Cardiac septum (tissue), 1 donor: ENCODE measurements at regions not wholly inside any gene's neighbourhood (a gene's known extent, or its start where the extent isn't known, plus 50 kb on each side); places are given as distances from the start of the nearest gene placed in this dataset.

ENCODE experiments used
- DNase-seq: peaks from one replicate; pipeline ENCODE4 v3.0.0-alpha.2; 2020; ENCODE audit warnings: low spot score
- intact Hi-C: fragments of 100-400 bp; cut with DNase I; formaldehyde crosslinking; loops from one replicate; pipeline ENCODE4 v1.14.0; 2022
- donor health status: DM: no; HTN: no; CAD: no.

DNA sequence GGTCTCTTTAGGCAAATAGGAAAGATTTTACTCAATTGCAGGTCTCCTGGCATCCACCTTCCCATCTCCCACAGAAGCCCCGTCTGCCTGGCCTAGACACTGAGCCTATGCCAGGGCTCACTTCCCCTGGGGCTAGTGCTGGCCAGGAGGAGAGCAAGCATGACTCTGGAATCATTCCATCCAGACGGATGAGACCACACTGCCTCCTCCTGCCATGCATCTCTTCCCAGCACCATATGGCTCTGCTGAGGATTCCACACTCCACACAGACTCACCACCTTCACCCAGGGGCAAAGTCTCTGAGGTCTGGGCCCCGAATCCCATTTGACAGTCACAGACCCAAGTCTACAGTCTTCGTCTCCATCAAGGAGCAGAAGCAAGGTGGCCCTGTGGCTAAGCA, 346.5 kb downstream of the C16orf95 start:
- intact Hi-C loops = no loop called here
- no peak for DNase-seq

DNA sequence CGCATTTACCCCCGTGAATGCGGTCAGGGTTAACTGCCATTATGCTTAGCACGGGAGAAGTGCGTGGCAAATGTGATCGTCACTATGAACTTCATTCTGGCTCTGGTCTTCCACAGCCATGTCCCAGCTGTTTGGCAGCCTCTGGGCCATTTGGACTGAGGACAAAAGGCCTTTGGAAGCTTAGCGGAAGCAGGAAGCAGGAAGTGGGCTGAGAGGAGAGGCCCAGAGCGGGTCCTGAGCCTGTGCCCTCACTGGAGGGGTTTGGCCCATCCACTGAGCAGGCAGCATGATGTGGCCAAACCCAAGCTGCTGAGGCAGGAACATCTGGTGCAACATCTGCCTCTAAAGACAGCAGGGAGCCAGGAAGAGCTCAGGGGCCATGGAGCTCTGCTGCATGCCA, 345.9 kb downstream of the C16orf95 start:
- DNase-seq = no peak
- intact Hi-C loops = no loop called here

DNA sequence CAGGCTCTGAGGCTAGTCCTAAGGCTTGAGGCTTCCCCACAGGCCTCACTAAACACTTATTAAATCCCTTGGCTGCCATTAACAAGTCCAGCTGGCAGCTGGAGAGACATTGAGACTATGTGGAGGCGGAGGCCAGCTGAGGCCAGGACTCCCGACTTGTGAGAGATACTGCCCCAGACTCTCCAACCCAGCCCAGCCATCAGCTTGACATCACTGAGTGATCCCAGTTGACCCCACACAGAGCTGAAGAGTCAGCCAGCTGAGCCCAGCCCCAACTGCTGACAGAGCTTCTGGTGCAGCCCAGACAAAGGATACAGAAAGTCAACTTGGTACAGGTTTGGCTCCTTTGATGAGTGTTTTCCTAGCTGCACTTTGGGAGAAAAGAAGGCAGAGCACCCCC, 343.1 kb downstream of the C16orf95 start:
- DNase-seq = no peak
- intact Hi-C loops = no loop called here

- intact Hi-C loops = no loop called here
- DNase-seq = no peak
Measured at GRCh38 chr16:86975445-86975844, 341.7 kb downstream of the C16orf95 start.

DNA sequence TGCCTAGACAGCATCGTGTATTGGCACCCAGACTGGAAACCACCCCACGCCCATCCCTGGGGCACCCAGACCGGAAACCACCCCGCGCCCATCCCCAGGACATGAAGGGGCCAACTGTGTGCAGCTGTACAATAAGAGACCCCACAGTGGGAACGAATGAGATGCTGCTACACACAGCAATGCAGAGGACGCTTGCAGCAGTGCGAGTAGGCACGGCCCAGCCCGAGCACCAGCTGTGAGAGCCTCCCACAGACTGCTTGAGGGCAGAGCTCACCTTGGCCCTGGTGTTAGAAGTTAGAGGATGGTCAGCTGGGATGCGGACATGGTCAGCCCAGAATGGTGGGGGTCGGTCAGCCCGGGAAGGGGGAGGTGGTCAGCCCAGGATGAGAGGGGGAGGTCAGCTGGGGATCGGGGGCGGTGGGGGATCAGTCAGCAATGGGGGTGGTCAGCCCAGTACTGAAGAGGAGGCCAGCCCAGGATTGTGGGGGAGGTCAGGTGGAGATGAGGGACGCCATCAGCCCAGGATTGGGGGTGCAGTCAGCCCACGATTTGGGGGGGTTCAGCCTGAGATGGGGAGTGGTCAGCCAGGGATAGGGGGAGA, 340.0 kb downstream of the C16orf95 start:
- intact Hi-C loops = no loop called here
- no peak for DNase-seq

- no peak for DNase-seq
- intact Hi-C loops = no loop called here
Measured at GRCh38 chr16:86978445-86979030, 338.7 kb downstream of the C16orf95 start.

GRCh38 chr16:86979061-86979460, 338.1 kb downstream of the C16orf95 start:
- DNase-seq = no peak
- intact Hi-C loops = no loop called here

- DNase-seq = no peak
- intact Hi-C loops = no loop called here
Measured at GRCh38 chr16:86979984-86980553, 337.1 kb downstream of the C16orf95 start.

DNA sequence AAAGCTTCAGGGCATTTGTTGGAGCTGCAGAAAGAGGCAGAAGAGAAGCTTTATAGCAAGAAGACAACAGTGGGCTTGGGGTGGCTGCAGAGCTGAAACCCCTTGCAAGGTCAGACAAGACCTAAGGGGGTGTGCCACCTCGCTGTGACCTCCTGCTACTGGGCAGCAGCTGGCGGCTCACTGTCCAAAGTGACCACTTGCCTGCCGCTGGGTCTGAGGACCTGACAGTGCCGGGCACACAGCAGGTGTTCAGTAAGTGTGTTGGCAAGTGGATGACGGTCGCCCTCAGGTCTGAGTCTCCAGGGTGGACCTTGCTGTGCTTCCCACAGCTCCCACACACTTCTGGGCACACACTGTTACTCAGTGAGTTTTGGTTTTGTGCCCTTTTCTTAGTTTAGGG, 336.5 kb downstream of the C16orf95 start:
- intact Hi-C loops = no loop called here
- DNase-seq = no peak

DNA sequence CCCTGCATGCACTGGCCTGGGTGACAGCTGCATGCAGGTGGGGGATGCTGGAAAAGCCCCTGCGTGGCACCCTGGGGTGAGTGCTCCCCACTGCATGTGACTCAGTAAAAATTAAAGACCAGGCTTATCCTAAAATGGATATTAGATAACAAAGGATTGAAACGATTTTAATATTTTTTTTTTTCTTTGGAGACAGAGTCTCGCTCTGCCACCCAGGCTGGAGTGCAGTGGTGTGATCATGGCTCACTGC, 334.9 kb downstream of the C16orf95 start:
- intact Hi-C loops = no loop called here
- no peak for DNase-seq

- no peak for DNase-seq
- intact Hi-C loops = no loop called here
Measured at GRCh38 chr16:86982912-86983311, 334.3 kb downstream of the C16orf95 start.

GRCh38 chr16:86983621-86984020, 333.6 kb downstream of the C16orf95 start:
- no peak for DNase-seq
- intact Hi-C loops = no loop called here

DNA sequence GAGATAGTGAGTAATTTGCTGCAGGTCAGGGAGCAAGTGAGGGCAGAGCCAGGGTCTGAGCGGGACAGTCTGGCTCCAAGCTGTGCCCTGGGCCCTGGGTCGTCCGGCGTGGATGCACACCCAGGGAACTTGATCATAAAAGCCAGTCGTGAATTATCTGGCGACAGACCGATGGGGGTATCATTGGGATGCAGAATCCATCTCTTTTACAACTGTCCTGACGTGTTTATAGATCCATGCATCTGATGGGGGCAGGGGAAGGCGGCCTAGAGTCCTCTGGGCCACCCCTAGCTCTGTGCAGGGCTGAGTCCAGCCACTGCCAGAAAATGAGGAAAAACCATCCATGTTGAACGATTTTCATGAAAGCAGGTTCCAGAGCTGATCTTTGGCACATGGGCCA, 332.8 kb downstream of the C16orf95 start:
- intact Hi-C loops = no loop called here
- no peak for DNase-seq

DNA sequence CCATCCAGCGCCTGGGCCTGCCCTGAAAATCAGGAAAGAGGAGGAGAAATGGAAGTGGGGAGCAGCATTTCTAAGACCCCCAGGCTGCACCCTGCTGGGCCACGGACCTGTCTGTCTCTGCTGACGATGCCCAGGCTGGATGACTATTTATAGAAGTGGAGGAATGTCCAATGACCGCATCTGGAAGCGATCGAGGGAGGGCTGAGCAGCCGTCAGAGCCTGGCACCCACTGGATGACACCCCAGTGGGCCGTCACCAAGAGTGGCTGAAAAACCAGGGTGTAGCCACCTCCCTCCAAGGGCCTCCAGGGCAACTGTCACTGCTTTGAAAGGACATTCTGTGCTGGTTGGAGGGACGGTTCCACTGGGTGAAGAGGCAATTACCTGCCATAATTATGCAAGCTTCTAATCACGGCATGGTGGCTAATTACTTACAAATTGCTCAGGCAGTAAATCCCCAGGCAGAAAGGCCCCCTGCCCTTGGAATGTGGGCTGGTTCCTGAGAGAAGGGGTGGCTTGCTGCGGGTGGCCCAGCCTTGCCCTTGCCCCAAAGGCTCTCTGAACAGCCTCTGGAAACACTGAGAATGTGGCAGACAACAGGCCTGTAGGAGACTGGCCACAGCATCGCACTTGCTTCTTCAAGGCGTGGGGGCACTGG, 332.1 kb downstream of the C16orf95 start:
- no peak for DNase-seq
- intact Hi-C loops = no loop called here

DNA sequence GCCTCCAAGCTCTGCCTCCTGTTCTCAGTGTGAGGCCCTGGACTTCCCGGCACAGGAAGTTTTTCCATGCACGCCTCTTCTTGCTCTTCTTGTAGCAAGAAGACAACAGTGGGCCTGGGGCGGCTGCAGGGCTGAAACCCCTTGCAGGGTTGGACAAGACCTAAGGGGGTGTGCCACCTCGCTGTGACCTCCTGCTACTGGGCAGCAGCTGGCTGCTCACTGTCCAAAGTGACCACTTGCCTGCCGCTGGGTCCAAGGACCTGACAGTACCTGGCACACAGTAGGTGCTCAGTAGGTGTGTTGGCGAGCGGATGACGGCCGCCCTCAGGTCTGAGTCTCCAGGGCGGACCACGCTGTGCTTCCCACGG, 331.6 kb downstream of the C16orf95 start:
- DNase-seq = no peak
- intact Hi-C loops = no loop called here

- intact Hi-C loops = no loop called here
- no peak for DNase-seq
Measured at GRCh38 chr16:86986136-86986535, 331.1 kb downstream of the C16orf95 start.

DNA sequence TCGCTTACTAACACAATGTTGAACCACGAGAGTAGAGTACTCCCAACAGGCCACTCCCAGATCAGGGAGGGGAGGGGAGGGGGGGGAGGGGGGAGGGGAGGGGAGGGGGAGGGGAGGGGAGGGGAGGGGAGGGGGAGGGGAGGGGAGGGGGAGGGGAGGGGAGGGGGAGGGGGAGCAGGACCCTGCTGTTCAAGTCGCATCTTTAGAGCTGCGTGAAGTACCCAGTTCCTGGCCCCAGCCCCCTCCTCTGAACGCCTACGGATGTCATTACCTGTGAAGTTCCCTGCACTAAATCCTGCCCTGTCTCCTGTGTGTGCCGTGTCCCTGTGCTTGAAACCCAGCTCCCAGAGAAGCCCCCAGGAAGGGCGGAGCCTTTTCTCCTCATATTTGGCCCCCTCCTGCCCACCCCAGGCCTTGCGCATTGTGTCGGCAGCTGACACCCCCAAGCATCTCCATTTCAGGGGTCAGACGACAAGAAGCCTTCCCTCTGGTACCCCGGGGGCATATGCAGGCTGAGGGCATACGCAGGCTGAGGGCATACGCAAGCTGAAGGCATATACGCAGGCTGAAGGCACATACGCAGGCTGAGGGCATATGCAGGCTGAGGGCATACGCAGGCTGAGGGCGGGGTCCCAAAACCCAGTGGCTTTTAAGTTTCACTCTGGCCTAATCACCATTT, 330.2 kb downstream of the C16orf95 start:
- DNase-seq = no peak
- intact Hi-C loops = no loop called here

DNA sequence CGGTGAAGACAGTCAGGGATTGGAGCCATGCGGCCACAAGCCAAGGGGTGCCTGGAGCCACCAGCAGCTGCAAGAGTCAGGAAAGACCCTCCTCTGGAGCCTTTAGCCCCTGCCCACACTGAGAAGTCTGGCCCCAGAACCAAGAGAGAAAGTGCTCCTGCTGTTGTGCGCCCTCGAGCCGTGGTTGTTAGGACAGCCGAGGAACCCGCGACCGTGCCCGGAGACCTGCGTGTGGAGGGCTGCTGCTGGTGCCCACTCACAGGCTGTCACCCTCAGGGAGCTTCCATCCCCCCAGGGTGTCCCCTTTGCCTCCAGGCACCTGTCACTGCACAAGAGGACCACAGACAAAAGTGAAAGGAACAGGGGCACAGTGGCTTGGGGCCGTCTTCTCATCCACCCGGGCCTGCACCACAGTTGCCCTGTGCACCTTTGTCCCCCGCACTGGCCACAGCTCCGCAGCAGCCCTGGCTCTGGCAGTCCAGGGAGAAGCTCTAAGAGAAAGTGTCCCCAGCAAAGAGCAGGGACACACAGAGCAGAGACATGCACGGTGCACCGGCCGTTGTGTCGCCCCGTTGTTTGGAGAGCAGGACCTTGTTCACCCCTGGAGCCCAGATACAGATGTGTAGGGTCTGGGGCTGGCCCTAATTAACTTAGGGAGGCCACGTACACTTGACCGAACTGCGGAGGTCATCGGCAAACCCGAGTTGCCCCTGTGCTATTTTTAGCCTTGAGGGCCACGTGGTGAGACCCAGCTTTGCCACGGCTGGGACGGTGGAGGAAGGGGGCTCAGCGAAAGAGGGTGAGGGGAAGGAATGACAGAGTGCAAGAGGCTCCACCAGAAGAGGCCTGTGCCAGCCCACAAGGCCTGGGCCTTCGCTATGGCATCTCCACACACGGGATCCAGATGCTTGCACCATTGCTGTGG, 329.2 kb downstream of the C16orf95 start:
- DNase-seq = no peak
- intact Hi-C loops = no loop called here

DNA sequence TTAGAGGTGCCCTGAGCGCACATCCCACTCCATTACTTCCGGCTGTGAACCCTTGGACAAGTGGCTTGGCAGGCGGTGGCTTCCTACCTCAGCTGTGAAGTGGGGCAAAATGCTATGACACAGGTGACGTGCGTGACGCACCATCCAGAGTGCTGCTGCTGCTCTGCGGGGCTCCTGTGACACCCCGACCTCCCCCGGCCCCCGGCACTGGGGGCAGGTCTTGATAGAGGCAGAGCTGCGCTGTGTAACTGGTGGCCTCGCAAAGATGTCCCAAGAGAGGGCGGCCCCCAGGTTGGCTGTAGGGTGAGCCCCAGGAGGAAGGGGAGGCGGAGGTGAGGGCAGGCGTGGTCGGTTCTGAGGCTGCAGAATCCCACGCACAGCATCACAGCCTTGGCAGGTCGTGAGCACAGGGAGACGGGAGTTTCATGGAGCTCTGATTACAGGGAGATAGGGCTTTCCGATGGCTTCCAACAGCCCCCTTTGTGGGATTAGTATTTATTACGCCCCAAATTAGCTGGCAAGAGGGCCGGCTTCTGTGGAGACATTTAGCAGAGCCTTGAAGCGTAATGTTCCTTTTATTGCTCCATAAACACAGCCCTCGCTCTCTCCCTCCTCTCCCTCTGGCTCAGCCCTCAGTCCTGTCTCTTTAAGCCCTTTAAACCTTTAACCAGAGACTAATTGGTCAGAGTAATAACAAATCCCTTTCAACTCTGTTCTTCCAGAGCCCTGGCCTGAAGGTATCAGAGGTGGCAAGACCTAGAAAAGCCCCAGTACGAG, 328.1 kb downstream of the C16orf95 start:
- DNase-seq = no peak
- intact Hi-C loops = no loop called here
